ENCODE measurements at regions not wholly inside any gene's neighbourhood (a gene's known extent, or its start where the extent isn't known, plus 50 kb on each side); places are given as distances from the start of the nearest gene placed in this dataset.
"Not testable (repeated sequence)": the region's sequence is repeated elsewhere in the genome, so short reads cannot be mapped to it uniquely, and the experiment has no call there.

DNA sequence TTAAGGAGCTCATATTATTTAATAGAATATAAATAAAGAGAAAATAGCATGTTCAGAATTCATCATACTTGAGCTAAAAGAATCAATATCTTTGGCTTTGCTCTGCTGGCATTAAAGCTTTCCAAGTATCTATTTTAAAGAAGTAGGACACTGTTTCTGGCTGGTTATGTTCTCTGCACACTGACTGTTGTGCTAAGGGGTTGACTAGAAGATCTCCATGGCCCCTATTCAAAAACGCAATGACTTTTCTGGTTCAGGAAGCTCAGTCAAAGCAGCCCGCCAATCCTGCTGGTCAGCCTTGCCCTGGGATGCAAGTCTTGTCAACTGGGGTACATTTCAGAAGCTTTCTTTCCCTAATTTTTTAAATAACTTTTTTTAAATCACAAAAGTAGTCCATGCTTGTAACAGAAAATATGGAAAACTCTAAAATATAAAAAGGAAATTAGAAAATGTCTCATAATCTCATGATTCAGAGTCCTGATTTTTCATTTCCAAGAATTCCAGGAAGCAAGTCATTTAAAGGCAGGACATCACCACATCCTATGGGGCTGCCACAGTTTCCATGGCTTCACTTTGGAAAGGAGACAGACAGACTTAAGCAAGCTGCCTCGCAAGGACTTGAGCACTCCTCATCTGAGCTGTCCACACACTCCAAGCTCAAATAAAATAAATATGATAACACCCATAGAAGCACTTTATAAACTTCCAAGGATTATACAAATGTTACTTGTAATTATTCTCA lies 195.1 kb downstream of the TXNL1 start:
- no peak for DNase-seq (ENCODE audit: low spot score)

DNA sequence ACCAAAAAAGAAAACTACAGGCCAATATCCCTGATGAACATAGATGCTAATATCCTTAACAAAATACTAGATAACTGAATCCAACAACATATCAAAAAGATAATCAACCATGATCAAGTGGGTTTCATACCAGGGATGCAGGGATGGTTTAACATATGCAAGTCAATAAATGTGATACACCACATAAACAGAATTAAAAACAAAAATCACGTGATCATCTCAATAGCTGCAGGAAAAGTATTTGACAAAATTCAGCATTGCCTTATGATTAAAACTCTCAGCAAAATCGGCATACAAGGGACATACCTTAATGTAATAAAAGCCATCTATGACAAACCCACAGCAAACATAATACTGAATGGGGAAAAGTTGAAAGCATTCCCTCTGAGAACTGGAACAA lies 199.9 kb downstream of the TXNL1 start:
- not testable (repeated sequence) for DNase-seq (ENCODE audit: low spot score)

DNA sequence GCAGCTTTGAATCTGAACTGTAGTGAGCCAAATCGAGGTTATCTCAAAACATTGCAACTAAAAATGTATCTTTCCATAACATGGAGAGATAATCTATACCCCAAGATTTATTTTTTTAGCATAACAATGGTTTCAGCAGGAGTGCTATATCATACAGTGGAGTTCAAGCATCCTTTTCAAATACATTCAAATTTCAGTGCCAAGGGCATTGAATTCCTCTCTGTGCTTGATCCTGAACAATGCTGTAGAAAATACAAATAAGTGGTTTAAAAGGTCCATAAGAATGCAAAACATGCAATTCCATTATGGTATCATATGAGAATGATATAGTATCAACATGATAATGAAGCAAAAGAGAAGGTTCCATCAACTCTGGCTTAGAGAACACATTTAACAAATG lies 201.7 kb downstream of the TXNL1 start:
- DNase-seq (ENCODE audit: low spot score): no peak

DNA sequence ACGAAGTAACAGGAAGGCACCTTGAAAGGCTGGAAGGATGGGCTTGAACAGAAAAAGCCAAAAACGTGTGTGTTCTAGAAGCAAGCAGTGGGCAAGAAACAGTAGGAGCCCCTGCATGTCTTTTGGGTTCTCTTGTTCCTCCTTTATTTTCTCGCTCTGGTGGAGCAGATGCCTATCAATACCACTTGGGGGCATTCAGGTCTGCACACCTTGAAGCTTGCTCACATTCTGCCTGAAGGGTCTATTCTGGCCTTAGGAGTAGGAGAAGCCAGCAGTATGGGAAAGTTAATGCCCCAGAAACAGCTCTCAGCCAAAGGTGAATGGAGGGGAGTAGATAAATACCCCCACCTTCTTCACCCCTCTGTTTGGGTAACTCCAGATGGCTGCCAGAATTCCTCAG lies 204.5 kb downstream of the TXNL1 start:
- DNase-seq (ENCODE audit: low spot score): no peak

DNA sequence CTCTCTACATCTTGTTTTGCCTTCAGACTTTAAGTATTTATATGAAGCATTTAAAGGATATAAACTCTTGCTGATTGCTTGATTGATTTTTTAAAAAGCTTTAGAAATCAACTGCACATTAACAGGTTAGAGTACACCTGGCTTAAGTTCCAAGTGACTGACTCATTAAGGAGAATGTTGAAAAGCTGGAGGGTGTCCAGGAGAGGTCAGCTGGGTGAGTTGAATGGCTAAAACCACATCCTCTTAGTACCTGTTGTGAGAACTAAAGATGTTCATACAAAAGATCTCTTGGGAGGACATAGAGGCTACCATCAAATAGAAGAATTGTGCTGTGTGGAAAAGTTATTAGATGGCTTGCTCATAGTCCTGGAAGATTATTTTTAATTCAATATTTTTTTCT lies 206.8 kb downstream of the TXNL1 start:
- no peak for DNase-seq (ENCODE audit: low spot score)

DNA sequence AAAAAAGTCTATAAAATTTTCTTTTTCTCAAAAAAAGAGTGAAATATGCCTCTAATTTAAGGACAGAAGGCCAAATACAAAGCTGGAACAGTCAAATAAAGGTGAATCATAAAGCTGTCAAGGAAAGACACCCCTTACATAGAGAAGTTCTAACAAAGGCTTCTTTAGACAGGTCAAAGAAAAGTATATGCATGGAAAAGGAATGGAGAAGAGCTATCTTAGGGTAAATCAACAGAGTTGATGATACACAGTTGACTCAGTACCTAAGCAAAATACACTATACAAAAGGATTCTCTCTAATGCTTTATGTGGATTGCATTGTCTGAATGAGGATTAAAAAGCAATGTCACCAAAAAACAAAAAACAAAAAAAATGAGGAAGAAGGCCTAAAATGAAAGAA lies 214.8 kb downstream of the TXNL1 start:
- no peak for DNase-seq (ENCODE audit: low spot score)

DNA sequence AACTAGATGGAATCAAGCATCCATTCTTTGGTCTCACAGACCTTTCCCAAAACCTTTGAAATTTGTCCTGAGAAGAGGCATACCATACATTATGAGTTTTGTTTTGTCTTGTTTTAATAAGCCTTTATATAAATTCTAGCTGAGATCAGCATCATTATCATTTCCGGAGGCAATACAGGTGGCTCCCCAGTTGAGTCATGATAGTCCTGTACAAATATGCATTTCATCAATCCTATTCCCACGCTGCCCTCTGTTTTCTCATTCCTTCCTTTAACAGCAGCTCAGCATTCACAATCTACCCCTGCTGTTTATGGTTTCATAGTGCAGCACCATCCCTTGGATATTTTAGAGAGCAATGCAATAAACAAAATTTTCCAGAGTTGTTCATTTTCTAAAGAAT lies 216.7 kb downstream of the TXNL1 start:
- no peak for DNase-seq (ENCODE audit: low spot score)

DNA sequence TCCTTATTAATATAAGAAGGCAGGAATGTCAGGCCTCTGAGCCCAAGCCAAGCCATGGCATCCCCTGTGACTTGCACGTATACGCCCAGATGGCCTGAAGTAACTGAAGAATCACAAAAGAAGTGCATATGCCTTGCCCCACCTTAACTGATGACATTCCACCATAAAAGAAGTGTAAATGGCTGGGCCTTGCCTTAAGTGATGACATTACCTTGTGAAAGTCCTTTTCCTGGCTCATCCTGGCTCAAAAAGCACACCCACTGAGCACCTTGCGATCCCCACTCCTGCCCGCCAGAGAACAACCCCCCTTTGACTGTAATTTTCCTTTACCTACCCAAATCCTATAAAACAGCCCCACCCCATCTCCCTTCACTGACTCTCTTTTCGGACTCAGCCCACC lies 217.5 kb downstream of the TXNL1 start:
- not testable (repeated sequence) for DNase-seq (ENCODE audit: low spot score)

DNA sequence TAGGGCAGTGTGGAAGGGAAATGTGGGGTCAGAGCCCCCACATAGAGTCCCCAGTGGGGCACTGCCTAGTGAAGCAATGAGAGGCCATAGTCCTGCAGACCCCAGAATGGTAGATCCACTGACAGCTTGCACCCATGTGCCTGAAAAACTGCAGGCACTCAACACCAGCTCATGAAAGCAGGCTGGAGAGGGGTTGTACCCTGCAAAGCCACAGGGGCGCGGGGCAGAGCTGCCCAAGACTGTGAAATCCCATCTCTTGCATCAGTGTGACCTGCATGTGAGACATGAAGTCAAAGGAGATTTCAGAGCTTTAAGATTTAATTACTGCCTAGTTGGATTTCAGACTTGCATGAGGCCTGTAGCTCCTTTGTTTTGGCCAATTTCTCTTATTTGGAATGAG lies 224.0 kb downstream of the TXNL1 start:
- no peak for DNase-seq (ENCODE audit: low spot score)

DNA sequence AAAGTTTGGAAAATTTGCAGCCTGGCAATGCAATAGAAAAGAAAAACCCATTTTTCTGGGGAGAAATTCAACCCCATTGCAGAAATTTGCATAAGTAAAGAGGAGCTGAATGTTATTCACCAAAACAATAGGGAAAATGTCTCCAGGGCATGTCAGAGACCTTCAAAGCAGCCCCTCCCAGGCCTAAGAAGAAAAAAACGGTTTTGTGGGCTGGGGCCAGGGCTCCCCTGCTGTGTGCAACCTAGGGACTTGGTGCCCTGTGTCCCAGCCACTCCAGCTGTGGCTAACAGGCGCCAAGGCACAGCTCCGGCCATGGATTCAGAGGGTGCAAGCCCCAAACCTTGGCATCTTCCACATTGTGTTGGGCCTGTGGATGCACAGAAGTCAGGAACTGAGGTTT lies 224.5 kb downstream of the TXNL1 start:
- no peak for DNase-seq (ENCODE audit: low spot score)

DNA sequence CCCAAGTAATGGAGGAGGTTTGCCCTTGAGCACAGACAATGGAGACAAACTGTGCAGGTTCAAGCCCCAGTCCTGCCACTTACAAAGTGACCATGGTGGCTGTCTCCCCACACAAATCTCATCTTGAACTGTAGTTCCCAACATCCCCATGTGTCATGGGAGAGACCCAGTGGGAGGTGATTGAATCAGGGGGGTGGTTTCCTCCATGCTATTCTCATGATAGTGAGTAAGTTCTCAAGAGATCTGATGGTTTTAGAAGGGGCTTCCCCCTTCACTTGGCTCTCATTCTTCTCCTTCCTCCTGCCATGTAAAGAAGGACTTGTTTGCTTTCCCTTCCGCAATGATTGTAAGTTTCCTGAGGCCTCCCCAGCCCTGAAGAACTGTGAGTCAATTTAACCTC lies 225.4 kb downstream of the TXNL1 start:
- no peak for DNase-seq (ENCODE audit: low spot score)

DNA sequence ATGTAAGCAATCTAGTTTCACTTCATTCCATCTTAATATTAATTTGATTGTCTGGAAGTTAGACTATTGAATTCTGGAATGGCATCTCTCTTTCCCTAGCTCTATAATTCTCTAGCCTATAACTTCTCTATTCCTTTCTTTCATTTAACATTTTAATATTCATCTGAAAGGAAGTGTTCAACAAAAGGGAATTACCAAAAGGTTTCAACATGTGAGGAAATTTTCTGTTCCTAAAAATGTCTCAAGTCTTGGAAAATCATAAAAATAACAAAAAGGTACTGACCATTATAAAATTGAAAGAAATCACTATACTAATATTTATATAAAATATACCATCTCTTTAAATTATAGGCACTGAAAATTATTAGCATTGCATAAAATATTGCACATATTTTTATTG lies 228.7 kb downstream of the TXNL1 start:
- DNase-seq (ENCODE audit: low spot score): no peak

DNA sequence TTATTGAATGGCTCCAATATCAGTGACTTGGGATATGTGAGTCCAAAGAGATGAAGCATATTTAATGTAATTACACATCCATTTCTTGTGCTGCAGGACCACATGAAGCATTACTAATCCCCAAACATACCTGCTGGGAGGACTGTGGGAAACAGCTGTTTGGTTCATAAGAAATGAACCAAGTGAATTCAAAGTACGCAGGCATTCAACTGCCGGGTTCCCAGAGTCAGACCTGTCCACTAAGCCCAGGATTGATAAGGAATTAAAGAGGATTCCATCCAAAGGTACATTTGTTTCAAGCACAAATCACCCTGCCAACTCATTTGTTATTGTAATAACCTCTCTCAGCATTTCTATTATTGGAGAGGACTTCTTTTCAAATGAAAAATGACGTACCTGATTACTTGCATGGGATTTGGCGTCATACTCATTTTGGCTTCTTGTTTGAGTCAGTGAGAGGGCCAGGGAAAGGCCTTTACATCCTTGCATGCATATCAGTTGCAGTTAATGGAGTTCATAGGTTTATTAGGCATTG lies 230.7 kb downstream of the TXNL1 start:
- no peak for DNase-seq (ENCODE audit: low spot score)

DNA sequence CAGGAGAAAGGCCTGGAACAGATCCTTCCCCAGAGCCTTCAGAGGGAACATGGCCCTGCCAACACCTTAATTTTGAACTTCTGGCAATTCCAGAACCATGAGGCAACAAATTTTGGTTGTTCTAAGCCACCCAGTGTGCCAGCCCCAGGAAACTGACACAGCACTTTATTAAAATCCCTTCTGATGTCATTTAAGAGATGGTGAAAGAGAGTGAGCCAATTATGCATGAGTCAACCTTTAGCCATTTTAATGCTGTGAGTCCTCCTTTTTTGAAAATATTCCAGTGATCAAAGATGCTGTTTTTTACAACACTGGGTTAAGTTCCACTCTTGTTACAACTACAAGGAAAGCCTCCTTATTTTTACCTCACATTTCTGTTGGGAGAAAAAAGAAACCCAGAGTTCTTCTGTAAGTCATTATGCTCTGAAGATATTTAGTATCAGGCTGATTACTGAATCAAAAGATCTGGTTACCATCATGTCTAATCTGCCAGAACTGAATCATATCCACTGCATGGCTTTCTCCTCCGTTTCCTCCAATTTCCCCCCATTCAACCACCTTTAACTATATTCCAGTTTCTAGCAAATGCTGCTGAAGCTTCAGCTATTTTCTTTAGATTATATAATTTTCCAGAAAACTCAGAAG lies 235.4 kb downstream of the TXNL1 start:
- no peak for DNase-seq (ENCODE audit: low spot score)

DNA sequence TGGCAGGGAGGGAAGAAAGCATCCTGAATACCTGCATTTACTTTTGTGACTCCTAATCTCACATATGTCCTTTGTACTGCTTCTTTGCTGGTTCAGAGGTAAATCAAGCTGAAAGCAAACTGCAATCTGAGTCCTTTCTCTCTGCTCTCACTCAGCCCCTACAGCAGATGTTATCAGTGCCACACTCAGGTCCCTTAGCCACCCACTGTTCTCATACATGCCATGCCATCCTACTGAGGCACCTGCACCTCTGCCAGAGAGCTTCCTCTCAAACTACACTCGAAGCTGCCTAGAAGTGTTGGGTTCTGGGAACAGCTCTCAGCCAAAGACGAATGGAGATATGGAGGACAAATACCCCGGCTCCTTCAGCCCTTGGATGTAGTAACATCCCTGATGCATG lies 244.5 kb downstream of the TXNL1 start:
- DNase-seq (ENCODE audit: low spot score): no peak

DNA sequence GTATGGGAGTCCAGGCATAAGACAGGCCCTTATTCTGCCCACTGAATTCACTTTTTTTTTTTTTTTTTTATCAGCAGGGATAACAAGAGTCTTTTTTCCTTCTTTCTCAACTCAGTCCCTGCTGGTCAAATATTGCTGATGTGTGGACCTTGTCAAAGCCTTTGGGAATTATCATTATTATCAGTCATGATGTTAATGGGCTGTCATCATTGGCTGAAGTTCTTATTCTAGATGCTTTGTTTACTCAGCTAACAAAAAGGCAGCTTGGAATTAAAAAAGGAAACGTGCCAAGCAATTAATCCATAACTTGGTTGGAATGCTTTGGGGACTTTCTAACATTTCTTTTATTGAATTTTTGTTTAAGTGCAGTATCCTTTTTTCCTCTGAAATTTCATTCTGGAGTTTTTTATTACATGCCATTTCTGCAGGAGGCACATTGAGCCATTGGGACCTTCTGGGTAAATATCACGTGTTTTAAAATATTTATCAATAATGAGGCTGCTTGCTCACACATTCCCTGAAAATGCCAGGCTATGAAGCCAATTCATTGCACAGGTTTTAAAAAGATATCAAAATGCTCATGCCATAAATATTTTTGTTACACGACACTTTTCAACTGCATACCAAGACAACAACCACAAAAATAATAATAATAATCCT lies 246.3 kb downstream of the TXNL1 start:
- no peak for DNase-seq (ENCODE audit: low spot score)

DNA sequence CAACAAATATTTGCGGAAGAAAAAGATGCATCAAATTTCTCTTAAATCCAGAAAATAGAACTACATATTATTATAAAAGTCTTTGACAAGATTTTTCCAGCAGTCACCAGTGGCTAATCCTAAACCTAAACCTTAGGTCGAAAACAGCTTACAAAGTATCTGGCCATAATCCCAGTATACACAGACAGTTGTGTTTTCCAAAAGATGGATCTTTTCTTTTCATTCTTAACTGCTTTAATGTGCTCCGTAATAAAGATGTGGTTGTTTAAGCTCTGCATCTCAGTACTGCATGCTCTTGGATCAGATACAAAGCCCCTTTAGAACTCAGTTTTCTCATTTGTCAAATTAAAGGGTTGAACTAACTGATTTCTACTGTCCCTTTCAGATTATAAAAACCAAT lies 247.8 kb downstream of the TXNL1 start:
- DNase-seq (ENCODE audit: low spot score): no peak

DNA sequence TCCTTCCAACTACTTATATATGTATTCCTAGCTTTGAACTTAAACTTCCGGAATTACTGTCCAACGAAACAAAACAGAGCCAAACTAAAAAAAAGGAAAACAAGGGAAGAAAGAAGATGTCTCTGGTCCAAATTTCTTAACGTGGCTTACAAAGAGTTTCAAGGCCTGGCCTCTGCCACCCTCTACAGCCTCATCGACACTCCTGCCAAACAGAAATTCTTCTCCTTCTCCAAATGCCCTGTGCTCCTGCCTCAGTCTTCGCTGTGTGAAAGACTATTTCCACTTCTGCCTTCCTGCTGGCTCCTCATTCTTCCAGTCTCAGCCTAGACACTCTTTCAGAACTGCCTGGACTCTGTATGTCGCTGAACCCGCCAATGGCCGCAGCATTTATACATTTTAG lies 249.2 kb downstream of the TXNL1 start:
- no peak for DNase-seq (ENCODE audit: low spot score)

DNA sequence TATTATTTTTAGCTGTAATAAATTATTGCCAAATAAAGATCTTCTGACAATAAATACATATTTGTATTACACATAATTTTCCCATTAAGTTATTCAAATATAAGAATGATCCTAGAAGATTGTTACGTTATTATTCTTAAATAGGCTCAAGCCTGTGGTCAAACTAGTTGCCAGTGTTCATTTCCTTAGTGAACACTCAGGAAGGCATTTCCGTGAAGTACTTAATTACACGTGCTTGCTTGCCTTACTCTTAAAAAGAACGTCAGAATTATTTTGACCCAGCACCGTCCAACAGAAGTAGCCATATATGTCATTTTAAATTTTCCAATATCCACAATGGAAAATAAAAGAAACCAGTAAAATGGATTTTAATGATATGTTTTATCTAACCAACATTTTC lies 249.8 kb downstream of the TXNL1 start:
- no peak for DNase-seq (ENCODE audit: low spot score)

DNA sequence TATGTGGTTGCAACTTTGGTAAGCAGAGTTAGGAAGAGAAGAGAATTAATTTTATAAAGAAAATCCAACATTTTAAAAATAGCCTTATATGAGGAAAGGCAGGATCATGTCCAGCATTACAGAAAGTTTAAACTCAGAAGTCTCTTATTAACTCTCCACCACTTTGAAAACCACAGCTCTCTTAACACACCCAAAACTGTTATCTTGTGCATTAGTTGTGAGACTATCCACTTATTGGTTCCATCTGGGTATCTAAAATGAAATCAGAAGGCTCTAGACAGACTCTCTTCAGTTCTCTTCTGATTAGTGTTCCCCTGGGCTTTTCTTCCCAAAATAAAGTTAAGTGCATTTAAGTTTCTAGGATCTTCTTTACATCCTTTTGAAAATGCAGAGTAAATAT lies 251.5 kb downstream of the TXNL1 start:
- no peak for DNase-seq (ENCODE audit: low spot score)

DNA sequence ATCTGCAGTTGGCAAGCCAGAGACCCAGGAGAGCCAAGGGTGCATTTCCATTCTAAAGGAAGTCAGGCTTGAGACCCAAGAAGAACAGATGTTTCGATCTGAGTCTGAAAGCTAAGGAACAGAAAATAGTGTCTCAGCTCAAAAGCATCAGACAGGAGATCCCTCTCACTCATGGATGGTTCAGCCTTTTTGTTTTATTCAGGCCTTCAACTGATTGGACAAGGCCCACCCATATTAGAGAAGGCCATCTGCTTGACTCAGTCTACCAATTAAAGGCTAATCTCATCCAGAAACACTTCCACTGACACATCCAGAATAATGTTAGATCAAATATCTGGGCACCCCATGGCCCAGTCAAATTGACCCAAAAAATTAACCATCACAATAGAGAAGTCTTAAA lies 255.0 kb downstream of the TXNL1 start:
- DNase-seq (ENCODE audit: low spot score): no peak

DNA sequence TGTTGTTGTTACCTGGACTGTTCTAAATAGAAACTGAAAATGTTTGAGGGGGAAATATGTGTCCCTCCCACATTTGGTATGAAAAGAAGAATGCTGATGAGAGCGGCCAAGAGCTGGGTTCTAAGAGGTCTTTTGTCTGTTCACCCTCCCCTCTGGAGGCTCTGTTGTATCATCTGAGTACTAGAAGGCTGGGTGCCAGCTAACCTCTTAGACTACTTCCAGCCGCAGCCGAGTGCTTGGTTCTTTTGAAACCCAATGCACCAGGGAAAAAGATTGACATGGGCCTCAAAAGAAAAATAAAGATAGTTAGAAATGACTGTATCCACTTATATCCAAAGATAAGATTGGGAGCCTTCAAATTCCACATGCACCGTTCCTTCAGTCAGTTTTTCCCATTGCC lies 255.9 kb downstream of the TXNL1 start:
- peak; percentile 93 for DNase-seq (ENCODE audit: low spot score)

DNA sequence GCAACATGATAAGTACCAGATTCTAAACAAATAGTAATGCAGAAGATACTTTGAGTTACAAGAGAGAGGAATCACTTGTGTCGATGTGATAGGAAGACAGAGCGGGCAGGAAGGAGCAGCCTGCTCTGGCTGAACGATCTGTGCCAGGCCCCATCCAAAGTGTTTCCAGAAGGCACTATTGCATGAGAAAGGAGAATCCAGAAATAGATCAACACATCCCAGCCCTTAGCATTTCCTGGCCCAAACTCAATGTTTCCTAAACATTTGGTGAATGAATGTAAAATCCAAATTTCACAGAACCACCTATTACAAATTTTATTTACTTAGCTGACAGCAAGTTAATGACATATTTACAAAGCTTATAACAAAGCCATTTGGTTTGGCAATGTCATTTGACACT lies 257.2 kb downstream of the TXNL1 start:
- no peak for DNase-seq (ENCODE audit: low spot score)

Data from globus pallidus (tissue), 1 donor.